PC-3 (cell line): ENCODE measurements at regions not wholly inside any gene's neighbourhood (a gene's known extent, or its start where the extent isn't known, plus 50 kb on each side); places are given as distances from the start of the nearest gene placed in this dataset.

Source experiments
- EZH2 ChIP-seq: fragments of 300-600 bp; sonication (generic); IDR thresholded peaks from one replicate; pipeline ENCODE4 v1.6.1; 2017; ENCODE audit warnings: antibody characterized with exemption, mild to moderate bottlenecking, low read length; ENCODE audit not compliant: unreplicated experiment
- TF ChIP-seq, protein P1 (sequence below): fragments of 300-600 bp; sonication (generic); conservative IDR thresholded peaks from 2 replicates; pipeline ENCODE4 v1.5.1; 2017; ENCODE audit warnings: antibody characterized with exemption, low read depth, mild to moderate bottlenecking, low read length

DNA sequence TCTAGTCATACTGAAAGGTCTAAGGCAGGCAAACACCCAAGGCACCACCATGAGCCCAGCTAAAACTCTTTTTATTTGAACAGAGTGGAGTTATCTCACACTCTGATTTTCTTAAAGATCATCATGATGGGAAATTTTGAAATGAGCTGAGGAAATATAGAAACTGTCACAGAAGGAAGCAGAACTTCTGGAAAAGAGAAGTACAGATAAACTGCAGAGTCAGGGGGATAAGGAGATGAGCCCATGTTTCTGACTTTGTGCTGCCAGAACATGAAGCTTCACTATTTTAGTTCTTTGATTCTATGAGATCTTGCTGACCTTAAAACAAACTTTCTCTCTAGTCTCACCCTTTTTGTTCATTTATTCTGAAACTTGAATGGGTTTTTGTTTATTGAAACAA is 406.5 kb upstream of the EDIL3 start:
- TF ChIP-seq, protein P1, sequence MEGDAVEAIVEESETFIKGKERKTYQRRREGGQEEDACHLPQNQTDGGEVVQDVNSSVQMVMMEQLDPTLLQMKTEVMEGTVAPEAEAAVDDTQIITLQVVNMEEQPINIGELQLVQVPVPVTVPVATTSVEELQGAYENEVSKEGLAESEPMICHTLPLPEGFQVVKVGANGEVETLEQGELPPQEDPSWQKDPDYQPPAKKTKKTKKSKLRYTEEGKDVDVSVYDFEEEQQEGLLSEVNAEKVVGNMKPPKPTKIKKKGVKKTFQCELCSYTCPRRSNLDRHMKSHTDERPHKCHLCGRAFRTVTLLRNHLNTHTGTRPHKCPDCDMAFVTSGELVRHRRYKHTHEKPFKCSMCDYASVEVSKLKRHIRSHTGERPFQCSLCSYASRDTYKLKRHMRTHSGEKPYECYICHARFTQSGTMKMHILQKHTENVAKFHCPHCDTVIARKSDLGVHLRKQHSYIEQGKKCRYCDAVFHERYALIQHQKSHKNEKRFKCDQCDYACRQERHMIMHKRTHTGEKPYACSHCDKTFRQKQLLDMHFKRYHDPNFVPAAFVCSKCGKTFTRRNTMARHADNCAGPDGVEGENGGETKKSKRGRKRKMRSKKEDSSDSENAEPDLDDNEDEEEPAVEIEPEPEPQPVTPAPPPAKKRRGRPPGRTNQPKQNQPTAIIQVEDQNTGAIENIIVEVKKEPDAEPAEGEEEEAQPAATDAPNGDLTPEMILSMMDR = no peak
- no peak for TF ChIP-seq EZH2
